Psoas muscle (tissue), 7 donors: ENCODE measurements at regions not wholly inside any gene's neighbourhood (a gene's known extent, or its start where the extent isn't known, plus 50 kb on each side); places are given as distances from the start of the nearest gene placed in this dataset.

ENCODE experiments used
- ATAC-seq, 4 donors: fragments of 200-7000 bp; cut with Tn5 transposase; one replicate each; pipeline ENCODE4 v1.9.1; 2020; ENCODE audit warnings: moderate library complexity in 3 of 4, mild to moderate bottlenecking in 2 of 4
- DNase-seq, 2 donors: peaks; one replicate each; pipeline ENCODE4 v3.0.0-alpha.2; 2020
- H3K27ac ChIP-seq: fragments of 200-600 bp; one replicate; pipeline ENCODE4 v1.8.0; 2022
- H3K27me3 ChIP-seq, 3 donors: fragments of 200-600 bp in 1 of 3; one replicate each; pipeline versions ENCODE4 v1.6.1 to v1.8.0; 2013 to 2022; ENCODE audit warnings: low read length in 2 of 3, mild to moderate bottlenecking in 2 of 3, moderate library complexity in 1 of 3; ENCODE audit not compliant: insufficient read depth in 3 of 3
- H3K36me3 ChIP-seq, 2 donors: fragments of 200-600 bp in 1 of 2; one replicate each; pipeline versions ENCODE4 v1.6.1 to v1.8.0; 2013 to 2022; ENCODE audit warnings: low read depth in 1 of 2, mild to moderate bottlenecking in 1 of 2, moderate library complexity in 1 of 2; ENCODE audit not compliant: insufficient read depth in 1 of 2
- H3K4me1 ChIP-seq: fragments of 200-600 bp; one replicate; pipeline ENCODE4 v1.8.0; 2022
- H3K4me3 ChIP-seq: fragments of 200-600 bp; one replicate; pipeline ENCODE4 v1.8.0; 2022; ENCODE audit warnings: mild to moderate bottlenecking
- H3K9me3 ChIP-seq: fragments of 200-600 bp; one replicate; pipeline ENCODE4 v1.8.0; 2022
- WGBS, 3 donors: extraction: QIAGEN DNeasy Blood & Tissue Kit; methylation state at CpG; one replicate each; pipeline versions ENCODE4 v1.1.6 to v1.1.7; 2013; 5-methylcytosine and 5-hydroxymethylcytosine counted together
- intact Hi-C, 2 donors: fragments of 100-400 bp; cut with DNase I; formaldehyde crosslinking; loops; one replicate each; pipeline versions ENCODE4 v1.11.0 to v1.14.2; 2022
- TF ChIP-seq, protein P1 (sequence below): fragments of 200-600 bp; IDR thresholded peaks from one replicate; pipeline ENCODE4 v1.8.0; 2022; ENCODE audit warnings: antibody characterized with exemption
- donor health status: healthy with polysubstance abuse.
- donor health status: DM: no; HTN: no; CAD: no; lungs with moderate emphysema.
- donor health status: Bipolar disorder and iron deficiency.
- donor health status: healthy.
- donor health status: DM: yes; HTN: yes; CAD: no.
- donor health status: DM: no; HTN: no; CAD: no.
- donor health status: DM: yes; HTN: yes; CAD: no.

DNA sequence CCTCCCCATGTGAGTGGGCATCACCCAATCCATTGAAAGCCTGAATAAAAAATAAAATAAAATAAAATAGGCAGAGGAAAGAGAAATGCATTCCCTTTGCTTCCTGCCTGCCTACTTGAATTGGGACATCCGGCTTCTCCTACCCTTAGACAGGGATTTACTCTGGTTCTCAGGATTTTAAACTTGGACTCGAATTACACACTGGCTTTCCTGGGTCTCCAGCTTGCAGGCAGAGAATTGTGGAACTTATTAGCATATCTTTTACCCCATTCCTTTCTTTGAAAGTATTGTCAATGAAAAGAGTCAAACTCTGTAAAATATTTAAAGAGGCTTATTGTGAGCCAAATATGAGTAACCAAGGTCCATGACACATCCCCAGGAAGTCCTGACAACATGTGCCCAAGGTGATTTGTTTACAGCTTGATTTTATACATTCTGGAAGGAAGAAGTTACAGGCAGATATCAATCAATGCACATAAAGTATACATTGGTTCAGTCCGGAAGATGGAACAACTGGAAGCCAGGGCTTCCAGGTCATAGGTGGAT, 78.4 kb upstream of the CCDC90B start:
- TF ChIP-seq, protein P1, sequence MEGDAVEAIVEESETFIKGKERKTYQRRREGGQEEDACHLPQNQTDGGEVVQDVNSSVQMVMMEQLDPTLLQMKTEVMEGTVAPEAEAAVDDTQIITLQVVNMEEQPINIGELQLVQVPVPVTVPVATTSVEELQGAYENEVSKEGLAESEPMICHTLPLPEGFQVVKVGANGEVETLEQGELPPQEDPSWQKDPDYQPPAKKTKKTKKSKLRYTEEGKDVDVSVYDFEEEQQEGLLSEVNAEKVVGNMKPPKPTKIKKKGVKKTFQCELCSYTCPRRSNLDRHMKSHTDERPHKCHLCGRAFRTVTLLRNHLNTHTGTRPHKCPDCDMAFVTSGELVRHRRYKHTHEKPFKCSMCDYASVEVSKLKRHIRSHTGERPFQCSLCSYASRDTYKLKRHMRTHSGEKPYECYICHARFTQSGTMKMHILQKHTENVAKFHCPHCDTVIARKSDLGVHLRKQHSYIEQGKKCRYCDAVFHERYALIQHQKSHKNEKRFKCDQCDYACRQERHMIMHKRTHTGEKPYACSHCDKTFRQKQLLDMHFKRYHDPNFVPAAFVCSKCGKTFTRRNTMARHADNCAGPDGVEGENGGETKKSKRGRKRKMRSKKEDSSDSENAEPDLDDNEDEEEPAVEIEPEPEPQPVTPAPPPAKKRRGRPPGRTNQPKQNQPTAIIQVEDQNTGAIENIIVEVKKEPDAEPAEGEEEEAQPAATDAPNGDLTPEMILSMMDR, result no peak
- 45 to 57% (median 53%) methylated on average over 3 of the region's 3 CpGs for WGBS, 3 donors
- H3K27me3 ChIP-seq, result no peaks in the 10 kb centered on the region

DNA sequence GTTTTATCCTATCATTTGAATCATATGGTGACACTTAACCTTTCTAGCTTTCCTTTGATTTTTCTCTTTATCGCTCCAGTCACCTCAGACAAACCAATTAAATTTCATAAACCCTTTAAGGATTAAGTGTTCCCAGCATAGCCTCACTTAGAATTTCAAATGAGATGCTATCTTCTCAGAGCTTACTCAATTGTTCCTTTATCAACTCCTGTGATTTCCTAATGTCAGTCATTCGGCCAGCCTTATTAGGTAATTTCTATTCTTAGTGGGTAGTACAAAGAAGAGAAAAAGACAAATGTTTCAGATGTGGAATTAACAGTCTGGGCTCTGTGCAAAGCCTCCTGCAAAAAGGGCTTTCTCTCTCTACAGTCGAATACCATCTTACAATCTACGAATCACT, 77.1 kb upstream of the CCDC90B start:
- intact Hi-C loops, result no loop called here
- Histone ChIP-seq H3K36me3 (no peaks in the 10 kb centered on the region), H3K4me3 (no peak overlapping the region), H3K27ac (no peak overlapping the region), H3K27me3 (no peaks in the 10 kb centered on the region), H3K4me1 (no peaks in the 10 kb centered on the region), H3K9me3 (peaks cover 16% of the 10 kb centered on the region)
- 67 to 81% (median 69%) methylated on average over 4 of the region's 4 CpGs for WGBS, 3 donors
- ATAC-seq (peak in 1 of 4 donors; percentile 38), DNase-seq (no peak)
- TF ChIP-seq, protein P1, result no peak

More for the DNA sequence above, 78.4 kb upstream of the CCDC90B start:
- H3K4me1 ChIP-seq, result no peaks in the 10 kb centered on the region
- intact Hi-C loops, result no loop called here
- ATAC-seq (no peak), DNase-seq (no peak)
- H3K36me3 ChIP-seq, result no peaks in the 10 kb centered on the region
- H3K9me3 ChIP-seq, result peaks cover 17% of the 10 kb centered on the region
- H3K4me3 ChIP-seq, result no peak overlapping the region
- no peak overlapping the region for H3K27ac ChIP-seq

DNA sequence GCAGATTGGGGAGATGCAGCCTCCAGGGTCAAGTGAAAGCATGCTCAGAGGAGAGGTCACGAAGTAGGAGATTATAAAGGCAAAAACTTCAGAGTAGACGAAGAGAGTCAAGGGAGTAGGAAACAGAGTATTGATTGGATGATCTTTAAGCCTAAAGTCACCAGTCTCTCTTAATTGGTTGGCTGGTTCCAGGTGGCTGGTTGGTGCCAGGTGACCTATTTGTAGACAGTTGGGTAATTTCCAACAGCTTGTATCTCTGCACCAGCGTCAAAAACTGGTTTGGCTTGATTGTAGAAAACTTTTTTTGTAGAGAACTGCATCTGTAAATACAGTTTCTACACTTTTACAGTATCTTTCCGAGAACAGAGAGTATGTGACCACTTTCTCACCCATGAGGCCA, 75.7 kb upstream of the CCDC90B start:
- TF ChIP-seq, protein P1, result no peak
- ATAC-seq (no peak), DNase-seq (no peak)
- H3K27me3 ChIP-seq, result no peaks in the 10 kb centered on the region
- no peak overlapping the region for H3K27ac ChIP-seq
- no peak overlapping the region for H3K4me3 ChIP-seq
- WGBS, 3 donors, result 75 to 82% (median 79%) methylated on average over 4 of the region's 4 CpGs
- intact Hi-C loops, result no loop called here
- H3K4me1 ChIP-seq, result no peaks in the 10 kb centered on the region
- no peaks in the 10 kb centered on the region for H3K36me3 ChIP-seq
- H3K9me3 ChIP-seq, result peaks cover 2% of the 10 kb centered on the region

- no peaks in the 10 kb centered on the region for H3K27me3 ChIP-seq
- DNase-seq, result no peak
- ATAC-seq, result no peak
- no peak overlapping the region for H3K4me3 ChIP-seq
- WGBS, 3 donors, result 48 to 63% (median 48%) methylated on average over 1 of the region's 1 CpG
- H3K4me1 ChIP-seq, result no peaks in the 10 kb centered on the region
- intact Hi-C loops, result no loop called here
- no peaks in the 10 kb centered on the region for H3K9me3 ChIP-seq
- TF ChIP-seq, protein P1, result no peak
- no peak overlapping the region for H3K27ac ChIP-seq
- no peaks in the 10 kb centered on the region for H3K36me3 ChIP-seq
Measured at GRCh38 chr11:83355391-83355790, 69.2 kb upstream of the CCDC90B start.

DNA sequence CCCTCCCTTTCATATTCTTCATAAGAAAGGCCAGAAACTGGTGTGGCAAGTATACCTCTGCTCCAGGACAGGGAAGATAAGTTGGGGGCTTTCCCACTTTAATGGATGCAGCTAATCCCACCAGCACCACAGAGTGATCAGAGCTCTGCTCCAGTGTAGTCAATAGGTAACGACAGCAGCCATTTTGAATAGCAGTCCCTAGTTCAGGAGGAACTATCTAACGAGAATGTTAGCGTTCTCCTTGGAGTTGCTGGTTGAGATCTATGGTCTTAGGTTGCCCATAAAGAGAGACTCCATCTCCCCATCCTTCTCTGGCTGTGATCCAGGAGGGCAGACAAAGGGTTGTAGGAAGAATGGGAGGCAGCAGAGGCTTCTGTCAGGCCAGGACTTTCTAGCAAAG, 64.0 kb upstream of the CCDC90B start:
- H3K27ac ChIP-seq, result no peak overlapping the region
- 93 to 98% (median 97%) methylated on average over 3 of the region's 3 CpGs for WGBS, 3 donors
- TF ChIP-seq, protein P1, result no peak
- no peak for ATAC-seq
- no peaks in the 10 kb centered on the region for H3K27me3 ChIP-seq
- no peaks in the 10 kb centered on the region for H3K9me3 ChIP-seq
- no peaks in the 10 kb centered on the region for H3K36me3 ChIP-seq
- H3K4me1 ChIP-seq, result no peaks in the 10 kb centered on the region
- no peak overlapping the region for H3K4me3 ChIP-seq
- no peak for DNase-seq
- intact Hi-C loops, result no loop called here
